Kidney epithelial cell (primary cell): ENCODE measurements at regions not wholly inside any gene's neighbourhood (a gene's known extent, or its start where the extent isn't known, plus 50 kb on each side); places are given as distances from the start of the nearest gene placed in this dataset.

Source experiments
- DNase-seq: peaks from one replicate; pipeline ENCODE4 v3.0.0-alpha.2; 2010; ENCODE audit warnings: low read depth
- H3K27me3 ChIP-seq: 2 replicates; pipeline ENCODE4 v1.6.0; 2011; ENCODE audit warnings: low read length; ENCODE audit not compliant: control insufficient read depth, insufficient read depth
- H3K36me3 ChIP-seq: 2 replicates; pipeline ENCODE4 v1.5.1; 2011; ENCODE audit warnings: low read length; ENCODE audit not compliant: control insufficient read depth, insufficient read depth
- H3K4me3 ChIP-seq: 2 replicates; pipeline ENCODE4 v1.5.1; 2011; ENCODE audit warnings: low read depth, mild to moderate bottlenecking, control low read depth, low read length
- CTCF ChIP-seq: IDR thresholded peaks from 2 replicates; pipeline ENCODE4 v1.5.1; 2011; ENCODE audit warnings: mild to moderate bottlenecking, moderate library complexity, low read length, control low read depth, inconsistent platforms; ENCODE audit not compliant: insufficient read depth, poor library complexity, severe bottlenecking

DNA sequence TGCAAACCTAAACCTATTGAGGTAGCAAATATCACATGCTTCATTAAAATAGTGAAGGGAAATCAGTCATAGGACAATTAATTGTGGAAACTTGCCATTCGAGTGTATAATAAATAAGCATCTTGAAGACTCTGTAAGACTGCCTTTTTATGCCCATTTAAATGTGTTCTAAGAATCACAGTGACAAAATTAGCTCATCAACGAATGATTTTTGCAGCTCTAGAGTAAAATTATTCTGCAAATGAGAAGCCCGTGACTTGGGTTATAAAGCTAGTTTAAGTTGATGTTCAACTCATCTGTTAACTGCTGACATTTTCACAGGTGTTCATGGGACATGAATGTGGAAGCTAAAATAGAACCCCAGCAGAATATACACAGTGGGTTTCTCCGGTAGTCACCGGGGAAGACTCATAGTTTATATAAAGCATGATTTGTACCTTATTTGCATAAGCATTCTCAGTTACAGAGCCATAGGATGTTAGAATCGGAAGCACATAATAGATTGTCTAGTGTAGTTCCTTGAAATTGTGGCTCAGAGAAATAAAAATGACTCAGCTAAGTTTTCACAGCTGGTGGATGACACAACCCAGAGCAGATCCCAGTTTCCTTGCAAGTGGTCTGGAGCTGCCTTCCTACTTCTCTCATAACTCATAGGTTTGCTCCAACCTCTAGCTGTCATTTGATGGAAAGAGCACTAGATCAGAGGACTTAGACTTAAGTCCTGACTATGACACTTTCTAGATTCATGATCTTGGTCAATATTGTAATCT lies 107.3 kb downstream of the UCHL5 start:
- no peak overlapping the region for H3K4me3 ChIP-seq
- no peaks in the 10 kb centered on the region for H3K27me3 ChIP-seq
- no peak for TF ChIP-seq CTCF
- DNase-seq: peak; percentile 79
- H3K36me3 ChIP-seq: no peaks in the 10 kb centered on the region

- no peak for TF ChIP-seq CTCF
- Histone ChIP-seq H3K27me3 (no peaks in the 10 kb centered on the region), H3K4me3 (no peak overlapping the region), H3K36me3 (no peaks in the 10 kb centered on the region)
- no peak for DNase-seq
Observed at GRCh38 chr1:192952646-192953045, 106.5 kb downstream of the UCHL5 start.

DNA sequence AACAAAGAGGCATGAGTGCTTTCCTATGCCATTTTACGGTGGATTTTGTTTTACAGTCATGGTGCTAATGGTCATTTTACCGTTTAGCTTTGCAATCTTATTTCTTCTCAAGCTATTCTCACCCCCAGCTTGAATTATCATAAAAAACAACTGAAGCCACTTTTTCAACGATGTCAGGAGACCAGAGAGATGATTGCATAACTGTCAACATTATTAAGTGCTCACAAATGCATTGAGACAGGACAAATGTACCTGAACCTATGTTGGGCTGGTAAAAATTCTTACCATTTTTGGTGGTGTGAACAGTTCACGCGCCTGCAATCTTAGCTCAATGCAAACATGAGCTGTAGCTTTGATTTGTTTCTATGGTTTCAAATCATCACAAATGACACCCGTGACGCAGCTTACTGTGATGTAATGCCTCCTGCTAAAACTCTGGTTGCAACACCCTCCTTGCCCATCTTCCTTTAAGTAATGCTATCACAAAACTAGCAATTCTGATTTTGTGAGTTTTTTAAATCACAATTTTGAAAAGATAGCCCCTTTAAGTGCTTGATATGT lies 104.4 kb downstream of the UCHL5 start:
- Histone ChIP-seq H3K27me3 (no peaks in the 10 kb centered on the region), H3K36me3 (no peaks in the 10 kb centered on the region), H3K4me3 (no peak overlapping the region)
- DNase-seq: no peak
- TF ChIP-seq CTCF: no peak

- no peak for TF ChIP-seq CTCF
- Histone ChIP-seq H3K4me3 (no peak overlapping the region), H3K36me3 (no peaks in the 10 kb centered on the region), H3K27me3 (no peaks in the 10 kb centered on the region)
- DNase-seq: no peak
Observed at GRCh38 chr1:192958350-192958749, 100.8 kb downstream of the UCHL5 start.

DNA sequence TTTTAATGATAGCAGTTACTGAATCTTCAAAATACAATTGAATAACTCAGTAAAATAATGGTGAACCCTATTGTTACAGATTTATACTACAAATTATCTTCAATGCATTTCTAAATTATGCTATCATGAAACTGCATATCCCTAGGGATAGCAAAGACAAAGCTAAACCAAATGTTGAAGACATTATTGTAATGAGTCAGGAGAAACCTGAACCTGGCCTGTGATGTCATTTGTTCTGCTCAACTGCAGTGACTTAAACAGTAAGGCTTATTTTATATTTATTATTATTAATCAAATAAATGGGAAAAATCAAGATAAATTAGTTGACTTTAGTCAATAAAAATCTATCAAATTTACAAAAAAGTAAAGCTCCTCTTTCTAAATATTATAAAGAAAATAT lies 100.3 kb downstream of the UCHL5 start:
- no peak overlapping the region for H3K4me3 ChIP-seq
- no peaks in the 10 kb centered on the region for H3K36me3 ChIP-seq
- no peaks in the 10 kb centered on the region for H3K27me3 ChIP-seq
- TF ChIP-seq CTCF: no peak
- no peak for DNase-seq
